Activated CD4-positive, alpha-beta T cell treated with anti-CD3 and anti-CD28 coated beads for 24 hours (primary cell): ENCODE measurements at regions not wholly inside any gene's neighbourhood (a gene's known extent, or its start where the extent isn't known, plus 50 kb on each side); places are given as distances from the start of the nearest gene placed in this dataset.

ENCODE experiments used
- DNase-seq, 2 donors: peaks; one replicate each; pipeline ENCODE4 v3.0.0-alpha.2; 2020; ENCODE audit warnings: low read depth in 2 of 2

DNA sequence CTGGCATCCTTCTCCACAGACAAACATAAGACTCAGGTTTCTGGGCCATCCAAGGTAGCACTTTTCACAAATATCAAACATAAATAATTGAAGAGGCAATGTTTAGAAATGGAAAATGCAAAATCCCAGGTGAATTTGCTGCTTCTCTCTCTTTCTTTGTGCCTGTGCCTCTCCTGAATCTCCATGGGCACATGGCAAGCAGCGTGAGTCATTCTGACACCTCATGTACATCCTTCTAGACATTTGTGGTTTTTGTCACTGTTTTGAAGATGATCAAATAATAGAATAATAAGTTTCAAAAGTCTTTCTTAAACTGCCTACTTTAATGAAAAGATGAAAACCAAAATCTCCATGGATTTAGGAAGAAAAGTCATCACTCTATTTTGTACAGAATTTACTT is 60.3 kb upstream of the RAB11FIP2 start:
- DNase-seq = no peak

DNA sequence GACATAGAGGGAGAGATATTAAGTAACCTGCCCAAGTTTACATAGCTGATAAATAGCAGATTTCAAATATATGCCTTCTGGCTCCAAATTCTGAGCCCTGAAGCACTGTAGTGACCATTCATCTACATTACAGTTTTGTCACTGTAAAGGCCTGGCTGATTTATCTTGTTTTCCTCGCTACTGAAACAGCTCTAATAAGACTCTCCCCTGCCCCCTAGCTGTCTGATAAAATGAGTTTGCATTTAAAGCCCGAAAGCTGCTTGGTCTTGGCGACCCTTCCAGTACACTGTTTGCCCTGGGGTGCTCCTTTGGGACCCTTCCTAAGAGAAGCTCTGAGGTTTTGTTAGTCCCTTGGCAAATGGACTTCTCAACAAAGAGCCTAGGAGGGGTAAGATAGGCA is 59.7 kb upstream of the RAB11FIP2 start:
- no peak for DNase-seq

- DNase-seq = no peak
Observed at GRCh38 chr10:118102121-118102520, 55.4 kb upstream of the RAB11FIP2 start.

DNA sequence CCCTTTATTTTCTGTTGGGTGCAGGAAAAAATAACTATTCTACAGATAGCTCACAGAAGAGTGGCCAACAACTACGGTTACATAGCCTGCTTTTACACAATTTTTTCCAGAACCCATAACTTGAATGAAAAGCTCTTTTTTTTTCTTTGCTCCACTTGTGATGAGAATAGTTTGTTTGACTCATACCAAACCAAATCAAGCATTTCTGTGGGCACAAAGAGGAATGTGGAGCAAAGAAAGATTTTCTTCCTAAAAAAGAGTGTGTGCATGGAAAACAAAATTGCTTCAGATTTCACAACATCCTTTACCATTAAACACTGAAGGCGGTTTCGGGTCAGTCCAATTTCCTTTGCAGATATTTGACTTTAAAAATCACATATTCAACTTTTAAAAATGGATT is 54.8 kb upstream of the RAB11FIP2 start:
- no peak for DNase-seq
